Stomach (tissue), 8 donors: ENCODE measurements at regions not wholly inside any gene's neighbourhood (a gene's known extent, or its start where the extent isn't known, plus 50 kb on each side); places are given as distances from the start of the nearest gene placed in this dataset.
A peak's percentile ranks its signal among the peaks of the same experiment; 100 is the strongest.
"Not testable (repeated sequence)": the region's sequence is repeated elsewhere in the genome, so short reads cannot be mapped to it uniquely, and the experiment has no call there.

Experiments used
- DNase-seq, 2 donors: peaks; one replicate each; pipeline versions ENCODE4 v3.0.0 to v3.0.0-alpha.2; 2013 to 2019
- H3K27ac ChIP-seq, 5 donors: fragments of 200-600 bp in 4 of 5; sonication (generic) in 4 of 5; one replicate each; pipeline ENCODE4 v1.5.1; 2013 to 2019; ENCODE audit warnings: mild to moderate bottlenecking in 1 of 5, moderate library complexity in 1 of 5
- H3K27me3 ChIP-seq, 3 donors: fragments of 200-600 bp; sonication (generic); one replicate each; pipeline ENCODE4 v1.5.1; 2017 to 2019; ENCODE audit warnings: mixed run types in 1 of 3
- H3K36me3 ChIP-seq, 4 donors: fragments of 200-600 bp; sonication (generic); 1 replicate in 3 of 4; 2 replicates in 1 of 4; pipeline ENCODE4 v1.5.1; 2016 to 2019
- H3K4me1 ChIP-seq, 4 donors: fragments of 200-600 bp; sonication (generic); one replicate each; pipeline ENCODE4 v1.5.1; 2016 to 2019
- H3K4me3 ChIP-seq, 4 donors: fragments of 200-600 bp; sonication (generic) in 3 of 4; one replicate each; pipeline ENCODE4 v1.5.1; 2016 to 2019; ENCODE audit warnings: mild to moderate bottlenecking in 1 of 4
- H3K9me3 ChIP-seq, 4 donors: fragments of 200-600 bp; sonication (generic); one replicate each; pipeline ENCODE4 v1.5.1; 2016 to 2019
- EP300 ChIP-seq: sonication (generic); formaldehyde crosslinking; IDR thresholded peaks from one replicate; pipeline ENCODE4 v1.6.1; 2017; ENCODE audit warnings: antibody characterized with exemption
- POLR2A ChIP-seq, 4 donors: fragments of 450-650 bp; IDR thresholded peaks; one replicate each; pipeline ENCODE4 v1.6.1; 2016; ENCODE audit warnings: antibody characterized with exemption in 4 of 4, control low read depth in 2 of 4, mild to moderate bottlenecking in 1 of 4, moderate library complexity in 1 of 4
- POLR2AphosphoS5 ChIP-seq, 3 donors: sonication (generic); formaldehyde crosslinking; IDR thresholded peaks; one replicate each; pipeline ENCODE4 v1.6.1; 2016; ENCODE audit warnings: antibody characterized with exemption in 3 of 3
- WGBS, 5 donors: extraction: QIAGEN DNeasy Blood & Tissue Kit in 3 of 5; methylation state at CpG; one replicate each; pipeline versions ENCODE4 v1.1.5 to v1.1.7; 2013 to 2018; 5-methylcytosine and 5-hydroxymethylcytosine counted together
- intact Hi-C: fragments of 100-400 bp; cut with DNase I; formaldehyde crosslinking; loops from one replicate; pipeline ENCODE4 v1.15.1; 2023; ENCODE audit warnings: low total_unique reads
- TF ChIP-seq, protein P1 (sequence below), 7 experiments: fragments of 450-650 bp in 4 of 7; fragments of 200-600 bp in 3 of 7; sonication (generic) in 3 of 7; IDR thresholded peaks; one replicate each; pipeline ENCODE4 v1.5.1; 2016 to 2019; ENCODE audit warnings: antibody characterized with exemption in 7 of 7, control low read depth in 2 of 7, mild to moderate bottlenecking in 1 of 7
- donor health status: healthy with polysubstance abuse.
- donor health status: Bipolar disorder and iron deficiency.
- donor health status: healthy.

- 32 to 39% (median 38%) methylated on average over 2 of the region's 2 CpGs for WGBS, 5 donors
- no peak for DNase-seq
- Histone ChIP-seq H3K36me3 (no peaks in the 10 kb centered on the region), H3K27me3 (no peaks in the 10 kb centered on the region), H3K4me3 (no peak overlapping the region), H3K4me1 (no peaks in the 10 kb centered on the region), H3K9me3 (no peaks in the 10 kb centered on the region), H3K27ac (no peak overlapping the region)
- intact Hi-C loops, result no loop called here
- TF ChIP-seq POLR2A (IDR thresholded peaks at IDR 0.05), result no peak
- TF ChIP-seq POLR2AphosphoS5 (IDR thresholded peaks at IDR 0.05), result no peak
- no peak for TF ChIP-seq EP300
- TF ChIP-seq, protein P1, sequence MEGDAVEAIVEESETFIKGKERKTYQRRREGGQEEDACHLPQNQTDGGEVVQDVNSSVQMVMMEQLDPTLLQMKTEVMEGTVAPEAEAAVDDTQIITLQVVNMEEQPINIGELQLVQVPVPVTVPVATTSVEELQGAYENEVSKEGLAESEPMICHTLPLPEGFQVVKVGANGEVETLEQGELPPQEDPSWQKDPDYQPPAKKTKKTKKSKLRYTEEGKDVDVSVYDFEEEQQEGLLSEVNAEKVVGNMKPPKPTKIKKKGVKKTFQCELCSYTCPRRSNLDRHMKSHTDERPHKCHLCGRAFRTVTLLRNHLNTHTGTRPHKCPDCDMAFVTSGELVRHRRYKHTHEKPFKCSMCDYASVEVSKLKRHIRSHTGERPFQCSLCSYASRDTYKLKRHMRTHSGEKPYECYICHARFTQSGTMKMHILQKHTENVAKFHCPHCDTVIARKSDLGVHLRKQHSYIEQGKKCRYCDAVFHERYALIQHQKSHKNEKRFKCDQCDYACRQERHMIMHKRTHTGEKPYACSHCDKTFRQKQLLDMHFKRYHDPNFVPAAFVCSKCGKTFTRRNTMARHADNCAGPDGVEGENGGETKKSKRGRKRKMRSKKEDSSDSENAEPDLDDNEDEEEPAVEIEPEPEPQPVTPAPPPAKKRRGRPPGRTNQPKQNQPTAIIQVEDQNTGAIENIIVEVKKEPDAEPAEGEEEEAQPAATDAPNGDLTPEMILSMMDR (IDR thresholded peaks at IDR 0.05), result no peak
These were observed 324.2 kb downstream of the MRPS30 start for GRCh38 chr5:45132972-45133371.

GRCh38 chr5:45162974-45163373 lies 354.2 kb downstream of the MRPS30 start:
- peak in 1 of 2 donors; percentile 30 for DNase-seq
- WGBS, 5 donors, result 59 to 72% (median 71%) methylated on average over 4 of the region's 4 CpGs
- H3K9me3 ChIP-seq, result peaks cover 0 to 10% (median 0%) of the 10 kb centered on the region in 4 donors
- H3K27me3 ChIP-seq, result no peaks in the 10 kb centered on the region
- TF ChIP-seq EP300 (no peak), POLR2A (IDR thresholded peaks at IDR 0.05) (no peak), POLR2AphosphoS5 (IDR thresholded peaks at IDR 0.05) (no peak)
- TF ChIP-seq, protein P1 (IDR thresholded peaks at IDR 0.05), result no peak
- H3K27ac ChIP-seq, result no peak overlapping the region
- no peaks in the 10 kb centered on the region for H3K36me3 ChIP-seq
- H3K4me1 ChIP-seq, result no peaks in the 10 kb centered on the region
- H3K4me3 ChIP-seq, result no peak overlapping the region
- intact Hi-C loops, result no loop called here

- H3K36me3 ChIP-seq, result no peaks in the 10 kb centered on the region
- no peaks in the 10 kb centered on the region for H3K4me1 ChIP-seq
- WGBS, 5 donors, result 26 to 42% (median 36%) methylated on average over 1 of the region's 1 CpG
- no peaks in the 10 kb centered on the region for H3K9me3 ChIP-seq
- no peak overlapping the region for H3K4me3 ChIP-seq
- TF ChIP-seq POLR2AphosphoS5 (IDR thresholded peaks at IDR 0.05) (no peak), POLR2A (IDR thresholded peaks at IDR 0.05) (no peak), EP300 (no peak)
- TF ChIP-seq, protein P1 (IDR thresholded peaks at IDR 0.05), result no peak
- H3K27ac ChIP-seq, result no peak overlapping the region
- intact Hi-C loops, result no loop called here
- no peaks in the 10 kb centered on the region for H3K27me3 ChIP-seq
- DNase-seq, result no peak
These were observed 362.8 kb downstream of the MRPS30 start for GRCh38 chr5:45171563-45171962.

GRCh38 chr5:45172634-45173033 lies 363.9 kb downstream of the MRPS30 start:
- H3K9me3 ChIP-seq, H3K27me3 ChIP-seq, H3K4me1 ChIP-seq, H3K36me3 ChIP-seq, intact Hi-C loops, DNase-seq, H3K27ac ChIP-seq, H3K4me3 ChIP-seq: not testable (repeated sequence)
- WGBS, 5 donors, result 88 to 92% (median 90%) methylated on average over 11 of the region's 11 CpGs

GRCh38 chr5:45179686-45180085 lies 370.9 kb downstream of the MRPS30 start:
- no peaks in the 10 kb centered on the region for H3K36me3 ChIP-seq
- H3K27ac ChIP-seq, result no peak overlapping the region

More at GRCh38 chr5:45179686-45180085, 370.9 kb downstream of the MRPS30 start:
- Histone ChIP-seq H3K4me3 (no peak overlapping the region), H3K27me3 (no peaks in the 10 kb centered on the region), H3K9me3 (no peaks in the 10 kb centered on the region), H3K4me1 (no peaks in the 10 kb centered on the region)
- intact Hi-C loops, result no loop called here
- DNase-seq, result no peak
- TF ChIP-seq POLR2AphosphoS5 (IDR thresholded peaks at IDR 0.05), result no peak
- TF ChIP-seq EP300, result no peak
- TF ChIP-seq, protein P1 (IDR thresholded peaks at IDR 0.05), result no peak
- no peak for TF ChIP-seq POLR2A (IDR thresholded peaks at IDR 0.05)
